PC-3 (cell line): ENCODE measurements at regions not wholly inside any gene's neighbourhood (a gene's known extent, or its start where the extent isn't known, plus 50 kb on each side); places are given as distances from the start of the nearest gene placed in this dataset.
A peak's percentile ranks its signal among the peaks of the same experiment; 100 is the strongest.

Experiments used
- ATAC-seq: fragments of 200-7000 bp; cut with Tn5 transposase; 2 replicates; pipeline ENCODE4 v1.9.1; 2020; ENCODE audit warnings: mild to moderate bottlenecking, moderate library complexity
- BruUV-seq: library from RNA; stranded (reverse); fragments of 400-500 nt; replicated peaks from 2 replicates; lab custom pipeline; 2021; lab: Mats Ljungman, UMichigan
- CTCF ChIA-PET: fragments of 300-600 bp; sonication (Branson Sonifier 250); formaldehyde crosslinking; loops from one replicate; lab custom pipeline; 2022; ENCODE audit warnings: antibody characterized with exemption; lab: Charles Lee
- POLR2A ChIA-PET: fragments of 300-600 bp; sonication (Branson Sonifier 250); formaldehyde crosslinking; loops from one replicate; lab custom pipeline; 2022; ENCODE audit warnings: antibody characterized with exemption; ENCODE audit not compliant: unreplicated experiment; lab: Charles Lee
- DNase-seq: peaks from one replicate; pipeline ENCODE4 v3.0.0-alpha.2; 2015
- H2AFZ ChIP-seq: fragments of 300-600 bp; sonication (generic); 2 replicates; pipeline ENCODE4 v1.6.0; 2016; ENCODE audit warnings: antibody characterized with exemption, low read length
- H3F3A ChIP-seq: fragments of 300-600 bp; sonication (generic); one replicate; pipeline ENCODE4 v1.6.0; 2017; ENCODE audit warnings: antibody characterized with exemption, low read length, control low read depth, mild to moderate bottlenecking; ENCODE audit not compliant: unreplicated experiment
- H3K27ac ChIP-seq: fragments of 300-600 bp; sonication (generic); 2 replicates; pipeline ENCODE4 v1.5.1; 2016; ENCODE audit warnings: mild to moderate bottlenecking, low read length
- H3K27me3 ChIP-seq: fragments of 300-600 bp; sonication (generic); 2 replicates; pipeline ENCODE4 v1.6.1; 2016; ENCODE audit warnings: low read length, mixed read lengths
- H3K36me3 ChIP-seq: fragments of 300-600 bp; sonication (generic); 2 replicates; pipeline ENCODE4 v1.6.1; 2016; ENCODE audit warnings: low read depth, mixed run types, low read length, mixed read lengths
- H3K4me1 ChIP-seq: fragments of 300-600 bp; sonication (generic); 2 replicates; pipeline ENCODE4 v1.5.1; 2016; ENCODE audit warnings: low read length; ENCODE audit not compliant: insufficient read depth
- H3K4me2 ChIP-seq: fragments of 300-600 bp; sonication (generic); 2 replicates; pipeline ENCODE4 v1.6.0; 2016; ENCODE audit warnings: low read length
- H3K4me3 ChIP-seq: fragments of 300-600 bp; sonication (generic); 2 replicates; pipeline ENCODE4 v1.5.1; 2016; ENCODE audit warnings: mild to moderate bottlenecking, low read length, mixed read lengths
- H3K79me2 ChIP-seq: fragments of 300-600 bp; sonication (generic); 2 replicates; pipeline ENCODE4 v1.6.1; 2017; ENCODE audit warnings: low read length, mixed read lengths
- H3K9ac ChIP-seq: fragments of 300-600 bp; sonication (generic); 2 replicates; pipeline ENCODE4 v1.6.0; 2016; ENCODE audit warnings: mild to moderate bottlenecking, low read length
- H3K9me2 ChIP-seq: fragments of 300-600 bp; sonication (generic); replicated peaks from 2 replicates; pipeline ENCODE4 v1.6.1; 2016; ENCODE audit warnings: mixed run types, low read length, mixed read lengths
- H3K9me3 ChIP-seq: fragments of 300-600 bp; sonication (generic); 2 replicates; pipeline ENCODE4 v1.6.1; 2016; ENCODE audit warnings: low read length, mixed read lengths
- H4K20me1 ChIP-seq: fragments of 300-600 bp; sonication (generic); 2 replicates; pipeline ENCODE4 v1.6.1; 2016; ENCODE audit warnings: low read length, mixed read lengths
- CTCF ChIP-seq: fragments of 300-600 bp; sonication (generic); conservative IDR thresholded peaks from 2 replicates; pipeline ENCODE4 v1.5.1; 2017; ENCODE audit warnings: antibody characterized with exemption, low read depth, mild to moderate bottlenecking, low read length
- EZH2 ChIP-seq: fragments of 300-600 bp; sonication (generic); IDR thresholded peaks from one replicate; pipeline ENCODE4 v1.6.1; 2017; ENCODE audit warnings: antibody characterized with exemption, mild to moderate bottlenecking, low read length; ENCODE audit not compliant: unreplicated experiment
- EZH2phosphoT487 ChIP-seq: fragments of 300-600 bp; sonication (generic); IDR thresholded peaks from 2 replicates; pipeline ENCODE4 v1.6.1; 2018; ENCODE audit warnings: mild to moderate bottlenecking, antibody characterized with exemption, low read length, borderline replicate concordance
- intact Hi-C: fragments of 100-400 bp; cut with micrococcal nuclease; formaldehyde crosslinking; loops from 2 replicates; pipeline ENCODE4 v1.9.0; 2023

DNA sequence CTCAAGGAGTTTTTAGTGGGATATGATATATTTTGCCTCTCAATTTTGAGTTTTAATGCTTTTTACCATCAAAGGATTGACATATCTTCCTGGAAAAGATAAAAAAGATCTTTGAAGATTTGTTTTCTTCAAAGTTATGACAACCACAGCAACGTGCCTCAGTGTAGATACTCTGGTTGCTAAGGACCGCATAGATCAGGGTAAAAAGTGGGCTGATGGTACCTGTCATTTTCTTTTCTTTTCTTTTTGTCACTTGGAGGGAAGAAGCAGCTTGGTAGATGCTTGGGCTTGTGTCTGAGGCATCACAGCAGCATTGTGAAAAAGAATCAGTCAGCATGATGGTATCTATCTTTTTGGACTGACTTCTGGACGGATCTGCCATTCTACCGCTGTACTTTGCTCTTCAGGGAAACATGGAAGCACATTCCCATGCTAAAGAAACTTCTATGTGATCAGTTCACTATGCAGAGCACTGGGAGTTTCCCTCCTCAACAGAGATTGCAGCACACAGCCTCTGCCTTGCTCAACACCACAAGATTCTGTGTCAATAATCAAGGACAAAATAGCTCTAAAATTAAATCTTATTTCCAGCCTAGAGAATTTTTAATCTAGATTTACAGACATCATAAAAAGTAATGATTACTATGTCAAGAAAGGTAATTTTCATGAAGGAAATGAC lies 54.8 kb upstream of the SGK1 start:
- POLR2A ChIA-PET, result interaction anchor here (0.6 kb wide), 1 partner anchor 1648 kb away, joined by 3 read pairs; no protein-coding TSS in a partner anchor
- ATAC-seq (no peak), DNase-seq (no peak)
- no TSS peak for BruUV-seq
- Histone ChIP-seq H3K36me3 (no peaks in the 10 kb centered on the region), H3K4me2 (no peak overlapping the region), H4K20me1 (no peaks in the 10 kb centered on the region), H2AFZ (peak overlapping the region; percentile 31; the same call in 1 of the 2 replicates), H3F3A (no peaks in the 10 kb centered on the region), H3K27ac (peak overlapping the region; percentile 29; the same call in 1 of the 2 replicates), H3K4me1 (peaks cover 7% of the 10 kb centered on the region), H3K9ac (no peak overlapping the region), H3K79me2 (no peaks in the 10 kb centered on the region), H3K4me3 (no peak overlapping the region), H3K27me3 (no peaks in the 10 kb centered on the region), H3K9me2 (no peaks in the 10 kb centered on the region), H3K9me3 (no peaks in the 10 kb centered on the region)
- CTCF ChIA-PET, result no interaction called here
- TF ChIP-seq EZH2 (no peak), EZH2phosphoT487 (no peak), CTCF (no peak)
- intact Hi-C loops, result no loop called here

GRCh38 chr6:134368670-134369069 lies 50.8 kb upstream of the SGK1 start:
- intact Hi-C loops, result no loop called here
- Histone ChIP-seq H3K36me3 (no peaks in the 10 kb centered on the region), H3K4me3 (no peak overlapping the region), H3K27ac (no peak overlapping the region), H3K79me2 (no peaks in the 10 kb centered on the region), H3K9ac (no peak overlapping the region), H3K9me3 (no peaks in the 10 kb centered on the region), H3K27me3 (no peaks in the 10 kb centered on the region), H4K20me1 (no peaks in the 10 kb centered on the region), H3K4me2 (no peak overlapping the region), H3F3A (no peaks in the 10 kb centered on the region), H3K4me1 (peaks cover 15% of the 10 kb centered on the region), H3K9me2 (no peaks in the 10 kb centered on the region), H2AFZ (no peak overlapping the region)
- no TSS peak for BruUV-seq
- DNase-seq, result no peak
- ChIA-PET CTCF (no interaction called here), POLR2A (no interaction called here)
- TF ChIP-seq EZH2, result no peak
- no peak for TF ChIP-seq EZH2phosphoT487
- TF ChIP-seq CTCF, result no peak
- ATAC-seq, result no peak
